Parathyroid adenoma (tissue), 2 donors: ENCODE measurements at regions not wholly inside any gene's neighbourhood (a gene's known extent, or its start where the extent isn't known, plus 50 kb on each side); places are given as distances from the start of the nearest gene placed in this dataset.

Experiments
- H2AFZ ChIP-seq: fragments of 300-600 bp; sonication (generic); one replicate; pipeline ENCODE4 v1.7.0; 2017; ENCODE audit warnings: antibody characterized with exemption, mild to moderate bottlenecking
- H3K27ac ChIP-seq: fragments of 300-600 bp; sonication (generic); one replicate; pipeline ENCODE4 v1.7.0; 2017
- H3K27me3 ChIP-seq: fragments of 300-600 bp; sonication (generic); one replicate; pipeline ENCODE4 v1.7.0; 2017; ENCODE audit warnings: low read length; ENCODE audit not compliant: control insufficient read depth, insufficient read depth
- H3K36me3 ChIP-seq: fragments of 300-600 bp; sonication (generic); one replicate; pipeline ENCODE4 v1.7.0; 2017; ENCODE audit warnings: low read length; ENCODE audit not compliant: control insufficient read depth, insufficient read depth
- H3K4me1 ChIP-seq: fragments of 300-600 bp; sonication (generic); one replicate; pipeline ENCODE4 v1.7.0; 2017; ENCODE audit warnings: control low read depth
- H3K4me2 ChIP-seq: fragments of 300-600 bp; sonication (generic); one replicate; pipeline ENCODE4 v1.7.0; 2017; ENCODE audit warnings: low read length
- H3K4me3 ChIP-seq: fragments of 300-600 bp; sonication (generic); one replicate; pipeline ENCODE4 v1.7.0; 2017; ENCODE audit warnings: low read depth, low read length
- H3K79me2 ChIP-seq: fragments of 300-600 bp; sonication (generic); one replicate; pipeline ENCODE4 v1.7.0; 2017; ENCODE audit warnings: control low read depth
- H3K9ac ChIP-seq: fragments of 300-600 bp; sonication (generic); one replicate; pipeline ENCODE4 v1.7.0; 2017; ENCODE audit warnings: mild to moderate bottlenecking
- H3K9me3 ChIP-seq: fragments of 300-600 bp; sonication (generic); one replicate; pipeline ENCODE4 v1.7.0; 2017; ENCODE audit warnings: low read length; ENCODE audit not compliant: control insufficient read depth
- TF ChIP-seq, protein P1 (sequence below): fragments of 300-600 bp; sonication (generic); IDR thresholded peaks from one replicate; pipeline ENCODE4 v1.7.0; 2017; ENCODE audit warnings: antibody characterized with exemption, mild to moderate bottlenecking
- donor health status: primary hyperparathyroidism.

DNA sequence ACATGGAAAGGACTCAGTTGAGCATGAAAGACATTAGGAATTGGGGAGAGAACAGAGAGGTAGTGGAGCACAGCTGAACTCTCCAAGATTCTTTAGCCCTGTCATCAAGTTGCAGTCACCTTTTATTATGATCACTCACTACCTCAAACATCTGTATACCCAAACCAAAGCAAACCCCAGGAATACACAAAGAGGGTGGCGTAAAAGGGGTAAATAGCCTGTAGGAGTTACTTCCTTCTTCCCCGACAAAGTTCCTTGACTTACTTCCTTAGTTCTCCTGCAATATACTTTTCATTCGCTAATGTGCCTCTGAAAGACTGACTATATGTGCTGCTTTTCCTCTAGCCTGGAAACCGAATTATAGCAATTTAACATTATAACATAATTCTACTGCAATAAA is 159.9 kb downstream of the SPRY1 start:
- Histone ChIP-seq H3K9me3 (no peaks in the 10 kb centered on the region), H2AFZ (no peak overlapping the region), H3K4me3 (no peak overlapping the region), H3K4me2 (no peak overlapping the region), H3K27me3 (peaks cover under 1% of the 10 kb centered on the region), H3K9ac (no peak overlapping the region), H3K79me2 (no peaks in the 10 kb centered on the region), H3K27ac (no peak overlapping the region), H3K36me3 (no peaks in the 10 kb centered on the region), H3K4me1 (no peaks in the 10 kb centered on the region)
- TF ChIP-seq, protein P1, sequence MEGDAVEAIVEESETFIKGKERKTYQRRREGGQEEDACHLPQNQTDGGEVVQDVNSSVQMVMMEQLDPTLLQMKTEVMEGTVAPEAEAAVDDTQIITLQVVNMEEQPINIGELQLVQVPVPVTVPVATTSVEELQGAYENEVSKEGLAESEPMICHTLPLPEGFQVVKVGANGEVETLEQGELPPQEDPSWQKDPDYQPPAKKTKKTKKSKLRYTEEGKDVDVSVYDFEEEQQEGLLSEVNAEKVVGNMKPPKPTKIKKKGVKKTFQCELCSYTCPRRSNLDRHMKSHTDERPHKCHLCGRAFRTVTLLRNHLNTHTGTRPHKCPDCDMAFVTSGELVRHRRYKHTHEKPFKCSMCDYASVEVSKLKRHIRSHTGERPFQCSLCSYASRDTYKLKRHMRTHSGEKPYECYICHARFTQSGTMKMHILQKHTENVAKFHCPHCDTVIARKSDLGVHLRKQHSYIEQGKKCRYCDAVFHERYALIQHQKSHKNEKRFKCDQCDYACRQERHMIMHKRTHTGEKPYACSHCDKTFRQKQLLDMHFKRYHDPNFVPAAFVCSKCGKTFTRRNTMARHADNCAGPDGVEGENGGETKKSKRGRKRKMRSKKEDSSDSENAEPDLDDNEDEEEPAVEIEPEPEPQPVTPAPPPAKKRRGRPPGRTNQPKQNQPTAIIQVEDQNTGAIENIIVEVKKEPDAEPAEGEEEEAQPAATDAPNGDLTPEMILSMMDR, result no peak

DNA sequence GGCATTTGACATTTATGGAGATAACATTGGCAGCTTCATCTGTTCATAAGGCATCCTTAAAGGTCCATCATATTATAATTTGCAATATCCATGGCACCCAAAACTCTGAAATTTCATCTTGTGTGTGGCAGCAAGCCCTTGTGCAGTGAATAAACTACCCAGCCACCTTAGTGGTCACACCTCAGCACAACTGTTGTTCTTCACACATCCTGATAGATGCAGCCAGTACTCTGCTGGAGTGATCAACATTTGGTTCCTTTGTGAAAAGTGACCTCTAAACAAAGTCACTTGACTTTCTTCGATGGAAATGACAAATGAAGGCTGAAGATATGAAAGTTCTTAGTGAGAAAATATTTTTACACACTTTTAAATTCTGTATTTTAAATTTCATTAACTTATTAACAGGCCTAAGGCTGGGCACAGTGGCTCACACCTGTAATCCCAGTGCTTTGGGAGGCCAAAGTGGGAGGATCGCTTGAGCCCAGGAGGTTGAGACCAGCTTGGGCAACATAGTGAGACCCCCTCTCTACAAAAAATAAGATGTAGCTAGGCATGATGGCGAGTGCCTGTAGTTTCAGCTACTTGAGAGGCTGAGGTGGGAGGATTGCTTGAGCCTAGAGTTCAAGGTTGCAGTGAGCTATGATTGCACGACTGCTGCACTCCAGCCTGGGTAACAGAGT is 161.4 kb downstream of the SPRY1 start:
- Histone ChIP-seq H3K27me3 (no peaks in the 10 kb centered on the region), H3K9ac (no peak overlapping the region), H2AFZ (no peak overlapping the region), H3K27ac (no peak overlapping the region), H3K4me2 (no peak overlapping the region), H3K79me2 (no peaks in the 10 kb centered on the region), H3K4me1 (no peaks in the 10 kb centered on the region), H3K9me3 (no peaks in the 10 kb centered on the region), H3K36me3 (no peaks in the 10 kb centered on the region), H3K4me3 (no peak overlapping the region)
- TF ChIP-seq, protein P1, result no peak

DNA sequence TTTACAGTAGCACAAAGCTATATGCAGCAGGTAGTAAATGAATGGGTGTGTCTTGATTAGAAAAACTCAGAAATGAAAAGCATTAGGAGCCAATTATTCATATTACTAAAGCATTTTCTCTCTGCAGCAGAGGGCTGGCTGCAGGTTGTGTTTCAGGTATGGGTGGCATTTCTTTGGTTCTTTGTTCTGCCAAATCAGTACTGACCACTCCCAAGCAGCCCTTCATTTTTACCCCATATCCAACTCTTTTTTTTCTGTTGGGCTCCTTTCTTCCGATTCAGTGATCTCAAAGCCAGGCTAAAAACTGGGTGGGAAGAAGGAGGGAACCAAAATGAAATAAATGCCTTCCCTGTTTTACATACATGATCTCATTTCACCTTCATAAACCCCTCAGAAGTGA is 162.3 kb downstream of the SPRY1 start:
- no peak overlapping the region for H3K4me2 ChIP-seq
- no peak overlapping the region for H3K4me3 ChIP-seq
- no peaks in the 10 kb centered on the region for H3K4me1 ChIP-seq
- H3K27ac ChIP-seq, result no peak overlapping the region
- H2AFZ ChIP-seq, result no peak overlapping the region
- H3K27me3 ChIP-seq, result no peaks in the 10 kb centered on the region
- H3K9ac ChIP-seq, result no peak overlapping the region
- H3K9me3 ChIP-seq, result no peaks in the 10 kb centered on the region
- H3K36me3 ChIP-seq, result no peaks in the 10 kb centered on the region
- TF ChIP-seq, protein P1, result no peak
- no peaks in the 10 kb centered on the region for H3K79me2 ChIP-seq

DNA sequence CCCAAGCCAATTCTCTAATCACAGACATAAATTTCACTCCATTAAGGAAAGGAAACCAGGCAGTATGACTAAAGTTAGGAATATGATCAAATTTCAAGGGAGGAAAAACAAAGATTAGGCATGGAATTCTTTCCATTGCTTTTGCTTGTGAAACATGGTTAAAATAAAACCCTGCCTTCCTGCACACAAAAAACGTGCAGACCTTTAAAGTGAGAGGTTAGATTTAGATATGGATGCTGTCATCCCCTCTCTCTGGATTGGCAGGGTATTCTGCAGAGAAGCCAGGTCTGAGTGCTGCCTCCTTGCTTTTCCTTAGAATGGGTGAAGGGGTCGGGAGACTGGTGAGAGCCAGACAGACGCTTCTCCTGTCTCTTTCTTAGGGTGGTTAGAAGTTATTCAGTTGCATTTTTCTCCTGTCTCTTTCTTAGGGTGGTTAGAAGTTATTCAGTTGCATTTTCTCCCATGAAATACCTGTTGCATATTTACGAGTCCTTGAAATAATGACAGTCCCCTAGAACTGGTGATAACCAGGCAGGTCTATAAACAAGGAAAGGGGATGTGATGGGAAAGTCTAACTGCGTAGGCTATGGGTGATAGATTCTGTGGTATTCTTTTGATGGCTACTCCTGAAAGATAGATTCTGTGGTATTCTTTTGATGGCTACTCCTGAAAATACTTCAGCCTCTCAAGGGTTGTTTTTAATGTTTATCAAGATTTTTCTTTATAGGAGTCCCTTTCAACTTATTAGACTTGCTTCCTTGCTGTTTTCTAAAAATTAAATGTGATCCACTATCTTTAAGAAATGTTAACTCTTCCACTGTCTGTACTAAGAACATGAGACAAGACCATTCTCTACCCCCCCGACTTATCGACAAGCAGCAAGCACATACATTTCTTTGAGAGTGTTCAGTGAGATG is 163.6 kb downstream of the SPRY1 start:
- Histone ChIP-seq H2AFZ (no peak overlapping the region), H3K79me2 (no peaks in the 10 kb centered on the region), H3K27me3 (no peaks in the 10 kb centered on the region), H3K9ac (no peak overlapping the region), H3K36me3 (no peaks in the 10 kb centered on the region), H3K9me3 (no peaks in the 10 kb centered on the region), H3K4me2 (no peak overlapping the region), H3K4me1 (no peaks in the 10 kb centered on the region), H3K27ac (no peak overlapping the region), H3K4me3 (no peak overlapping the region)
- TF ChIP-seq, protein P1, result no peak
